Jurkat, Clone E6-1 (cell line): ENCODE measurements at regions not wholly inside any gene's neighbourhood (a gene's known extent, or its start where the extent isn't known, plus 50 kb on each side); places are given as distances from the start of the nearest gene placed in this dataset.
"Not testable (repeated sequence)": the region's sequence is repeated elsewhere in the genome, so short reads cannot be mapped to it uniquely, and the experiment has no call there.

Experiments
- DNase-seq: peaks from one replicate; pipeline ENCODE4 v3.0.0-alpha.2; 2011; ENCODE audit warnings: low read depth, low spot score
- H3K4me3 ChIP-seq: 2 replicates; pipeline ENCODE4 v1.5.1; 2011; ENCODE audit warnings: mild to moderate bottlenecking, low read length, control low read depth, moderate library complexity

DNA sequence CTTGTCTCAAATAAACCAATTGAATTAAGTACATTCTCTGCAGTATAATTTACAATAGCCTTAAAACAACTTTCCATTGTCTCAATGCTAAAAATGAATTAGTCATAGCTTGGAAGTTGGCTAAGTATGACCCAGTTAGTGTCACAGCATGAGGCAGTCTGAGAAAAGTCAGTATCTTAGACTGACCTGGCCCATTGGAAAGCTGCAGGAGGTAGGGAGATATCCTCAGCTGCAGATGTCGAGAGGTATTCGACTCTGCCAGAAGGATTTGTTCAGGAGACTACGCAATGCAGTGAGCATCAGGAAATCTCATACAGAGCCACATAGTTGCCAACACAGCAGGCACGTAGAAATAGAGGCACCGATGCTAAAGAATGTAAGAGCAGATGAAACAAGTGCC is 350.9 kb upstream of the NRSN1 start:
- no peak overlapping the region for H3K4me3 ChIP-seq
- no peak for DNase-seq

GRCh38 chr6:23783901-23784300 is 342.1 kb upstream of the NRSN1 start:
- no peak overlapping the region for H3K4me3 ChIP-seq
- DNase-seq, result no peak

GRCh38 chr6:23784301-23784919 is 341.6 kb upstream of the NRSN1 start:
- DNase-seq, result no peak
- no peak overlapping the region for H3K4me3 ChIP-seq

DNA sequence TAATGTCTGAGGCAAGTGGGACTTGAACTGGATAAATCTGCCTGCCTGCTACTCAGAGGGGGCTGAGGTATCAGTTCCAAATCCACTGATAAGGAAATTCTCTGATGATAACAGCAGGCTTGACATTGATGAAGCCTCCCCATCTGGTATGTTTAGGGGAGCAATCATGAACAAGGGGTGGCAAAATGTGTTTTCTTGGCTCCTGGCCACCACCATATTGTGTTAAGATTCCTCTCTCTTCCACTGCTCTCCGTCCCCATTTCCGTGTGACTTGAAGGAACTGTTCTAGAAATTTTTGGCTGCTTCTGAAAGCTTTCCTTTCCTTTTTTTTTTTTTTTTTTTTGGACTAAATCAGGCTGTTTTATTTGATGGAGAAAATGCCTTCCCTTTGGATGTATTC is 335.3 kb upstream of the NRSN1 start:
- no peak for DNase-seq
- no peak overlapping the region for H3K4me3 ChIP-seq

GRCh38 chr6:23797041-23797440 is 329.0 kb upstream of the NRSN1 start:
- no peak for DNase-seq
- H3K4me3 ChIP-seq, result no peak overlapping the region

GRCh38 chr6:23804289-23804688 is 321.7 kb upstream of the NRSN1 start:
- DNase-seq, H3K4me3 ChIP-seq: not testable (repeated sequence)

DNA sequence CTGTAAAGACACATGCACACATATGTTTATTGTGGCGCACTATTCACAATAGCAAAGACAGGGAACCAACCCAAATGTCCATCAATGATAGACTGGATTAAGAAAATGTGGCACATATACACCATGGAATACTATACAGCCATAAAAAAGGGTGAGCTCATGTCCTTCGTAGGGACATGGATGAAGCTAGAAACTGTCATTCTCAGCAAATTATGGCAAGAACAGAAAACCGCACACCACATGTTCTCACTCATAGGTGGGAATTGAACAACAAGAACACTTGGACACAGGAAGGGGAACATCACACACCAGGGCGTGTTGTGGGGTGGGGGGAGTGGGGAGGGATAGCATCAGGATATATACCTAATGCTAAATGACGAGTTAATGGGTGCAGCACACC is 304.9 kb upstream of the NRSN1 start:
- not testable (repeated sequence) for H3K4me3 ChIP-seq, DNase-seq

- no peak overlapping the region for H3K4me3 ChIP-seq
- DNase-seq, result no peak
Measured at GRCh38 chr6:23823421-23823820, 302.6 kb upstream of the NRSN1 start.

DNA sequence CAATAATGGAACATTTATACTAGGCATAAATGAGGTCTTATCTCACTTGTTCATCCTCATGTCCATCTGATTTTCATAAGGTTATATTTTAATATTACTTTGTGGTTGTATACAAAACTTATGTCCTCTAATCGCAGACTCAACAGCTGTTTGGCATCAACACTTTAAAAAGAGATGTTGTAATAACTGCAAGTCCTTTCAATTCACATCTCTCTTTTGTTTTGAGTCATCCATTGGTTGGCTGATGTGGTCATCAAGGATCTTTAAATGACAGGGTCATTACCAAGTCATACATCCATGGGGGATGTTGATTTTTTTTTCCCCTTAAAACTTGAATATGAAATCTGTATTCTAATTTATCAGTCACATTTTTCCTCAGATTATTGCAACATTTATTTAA is 299.4 kb upstream of the NRSN1 start:
- DNase-seq, result no peak
- H3K4me3 ChIP-seq, result no peak overlapping the region

DNA sequence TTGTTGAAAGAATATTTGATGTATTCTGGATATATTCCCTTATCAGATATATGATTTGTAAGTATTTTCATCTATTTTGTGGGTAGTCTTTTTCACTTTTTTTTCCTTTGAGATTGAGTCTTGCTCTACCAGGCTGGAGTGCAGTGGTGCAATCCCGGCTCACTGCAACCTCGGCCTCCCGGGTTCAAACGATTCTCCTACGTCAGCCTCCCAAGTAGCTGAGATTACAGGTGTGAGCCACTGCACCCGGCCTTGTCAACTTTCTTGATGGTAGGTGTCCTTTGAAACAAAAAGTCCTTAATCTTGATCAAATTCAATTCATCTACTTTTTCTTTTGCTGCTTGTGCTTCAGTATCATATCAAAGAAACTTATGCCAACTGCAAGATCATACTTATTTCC is 297.2 kb upstream of the NRSN1 start:
- DNase-seq, result no peak
- no peak overlapping the region for H3K4me3 ChIP-seq

GRCh38 chr6:23841116-23841515 is 284.9 kb upstream of the NRSN1 start:
- H3K4me3 ChIP-seq, result no peak overlapping the region

GRCh38 chr6:23842760-23843159 is 283.3 kb upstream of the NRSN1 start:
- no peak for DNase-seq
- no peak overlapping the region for H3K4me3 ChIP-seq

More at GRCh38 chr6:23841116-23841515, 284.9 kb upstream of the NRSN1 start:
- no peak for DNase-seq

DNA sequence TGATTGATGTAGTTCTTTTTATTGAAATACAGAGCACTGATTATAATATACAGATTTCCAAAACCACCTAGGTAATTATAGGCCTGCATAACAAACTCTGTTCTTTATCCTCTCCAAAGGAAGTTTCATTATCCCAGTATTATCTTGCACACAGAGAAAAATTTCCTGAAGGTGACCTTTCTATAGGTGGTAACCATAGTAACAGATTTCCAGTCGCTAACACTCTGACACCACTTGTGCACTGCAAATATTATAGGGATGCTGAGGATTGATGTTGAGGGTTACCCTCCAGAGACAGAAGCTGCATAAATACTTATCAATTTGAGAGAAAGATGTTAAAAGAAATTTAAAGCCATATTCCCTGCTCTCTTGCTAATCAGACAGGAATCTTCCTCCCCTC is 274.5 kb upstream of the NRSN1 start:
- DNase-seq, result no peak
- no peak overlapping the region for H3K4me3 ChIP-seq

GRCh38 chr6:23853566-23854133 is 272.4 kb upstream of the NRSN1 start:
- DNase-seq, H3K4me3 ChIP-seq: not testable (repeated sequence)

- not testable (repeated sequence) for H3K4me3 ChIP-seq, DNase-seq
Measured at GRCh38 chr6:23854154-23854553, 271.9 kb upstream of the NRSN1 start.

- no peak overlapping the region for H3K4me3 ChIP-seq
- no peak for DNase-seq
Measured at GRCh38 chr6:23855497-23856116, 270.4 kb upstream of the NRSN1 start.

DNA sequence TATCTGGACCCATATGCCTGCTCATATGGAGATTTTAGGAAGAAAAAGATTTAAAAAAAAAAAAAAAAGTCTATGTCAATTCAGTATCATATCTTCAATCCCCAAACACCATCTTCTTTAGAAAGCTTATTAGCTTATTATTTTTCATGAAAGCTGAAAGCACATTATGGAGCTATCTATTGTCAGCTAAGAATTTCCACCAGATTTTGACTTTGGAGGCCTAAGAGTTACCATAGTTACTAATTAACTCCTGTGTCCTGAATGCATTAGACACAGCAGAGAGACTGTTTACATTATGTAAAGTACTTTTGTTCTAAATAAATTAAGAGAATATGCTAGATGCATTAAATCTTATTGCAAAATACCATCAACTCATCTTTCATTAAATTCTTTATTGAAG is 255.5 kb upstream of the NRSN1 start:
- no peak for DNase-seq
- no peak overlapping the region for H3K4me3 ChIP-seq

- H3K4me3 ChIP-seq, result no peak overlapping the region
- DNase-seq, result no peak
Measured at GRCh38 chr6:23873161-23873560, 252.9 kb upstream of the NRSN1 start.

DNA sequence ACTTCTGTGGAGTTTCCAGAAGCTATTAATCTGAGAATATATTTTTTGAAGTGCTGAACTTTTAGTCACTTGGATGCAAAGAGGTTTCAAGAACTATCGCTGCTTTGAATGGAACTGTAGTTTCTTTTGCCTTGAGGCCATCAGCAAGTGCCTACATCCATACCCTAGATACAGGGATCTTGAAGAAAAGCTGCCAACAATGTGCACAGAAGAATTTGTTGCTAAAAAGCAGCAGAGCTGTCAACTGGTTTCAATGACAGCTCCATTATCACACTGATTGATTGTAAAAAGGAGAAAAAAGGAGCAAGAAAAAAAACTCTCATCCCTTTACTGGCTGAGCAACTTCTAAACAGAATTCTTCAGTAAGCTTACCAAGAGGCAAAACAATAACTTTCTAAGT is 251.0 kb upstream of the NRSN1 start:
- no peak for DNase-seq
- no peak overlapping the region for H3K4me3 ChIP-seq

DNA sequence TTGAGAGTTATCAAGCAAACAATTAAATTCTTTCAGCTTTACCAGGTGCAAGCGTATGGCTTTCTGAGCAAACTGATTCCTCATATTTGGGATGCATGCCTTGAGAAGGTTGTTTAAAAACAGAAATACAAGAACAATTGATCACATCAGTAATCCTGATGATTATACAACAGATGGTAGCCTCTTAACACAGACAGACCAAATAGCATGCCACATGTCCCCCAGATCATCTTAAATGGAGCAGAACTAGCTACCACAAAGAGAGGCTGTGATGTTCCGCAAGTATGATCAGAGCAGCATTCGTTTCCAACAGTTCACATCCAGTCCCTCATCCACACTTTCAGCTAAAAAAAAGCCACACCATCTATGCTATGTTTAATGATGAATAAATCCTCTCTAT is 246.2 kb upstream of the NRSN1 start:
- DNase-seq, result no peak
- H3K4me3 ChIP-seq, result no peak overlapping the region
